ENCODE measurements at regions not wholly inside any gene's neighbourhood (a gene's known extent, or its start where the extent isn't known, plus 50 kb on each side); places are given as distances from the start of the nearest gene placed in this dataset.

DNA sequence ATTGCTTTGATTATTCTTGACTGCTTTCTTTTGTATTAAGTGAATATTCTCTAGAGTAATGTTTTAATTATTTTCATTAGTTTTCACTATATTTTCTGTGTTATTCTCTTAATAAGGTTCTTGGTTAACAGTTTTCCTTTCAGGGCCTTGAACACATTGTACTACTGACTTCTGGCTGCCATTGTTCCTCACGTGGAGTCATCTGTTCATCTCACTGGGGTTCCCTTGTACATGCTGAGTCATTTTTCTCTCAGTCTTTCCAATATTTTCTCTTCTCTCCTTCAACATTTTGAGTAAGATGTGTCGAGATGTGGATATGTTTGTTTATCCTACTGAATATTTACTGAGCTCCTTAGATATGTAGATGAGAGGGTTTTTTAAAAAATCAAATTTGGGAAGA, 400.7 kb downstream of the TCERG1L start:
- Histone ChIP-seq H3K18ac (ENCODE audit: insufficient read length, low read depth, low read length) (no peak overlapping the region), H3K9ac (ENCODE audit: extremely low read depth, insufficient read length, low read length) (no peak overlapping the region), H3K14ac (ENCODE audit: insufficient read depth, low read length) (no peak overlapping the region), H4K8ac (replicated peaks; ENCODE audit: insufficient read length, low read depth, low read length) (no peak overlapping the region), H3T11ph (ENCODE audit: low read length) (no peak overlapping the region), H3K56ac (ENCODE audit: insufficient read length, low read depth, low read length) (no peak overlapping the region), H3K23me2 (ENCODE audit: insufficient read length, low read depth, low read length, poor library complexity, severe bottlenecking) (no peaks in the 10 kb centered on the region), H2AFZ (ENCODE audit: low read length) (no peak overlapping the region), H3K4me1 (ENCODE audit: insufficient read depth, low read length) (no peaks in the 10 kb centered on the region), H2BK120ac (ENCODE audit: low read depth, low read length, poor library complexity, severe bottlenecking) (no peak overlapping the region), H4K91ac (ENCODE audit: insufficient read length, low read depth, low read length) (no peak overlapping the region), H2BK12ac (ENCODE audit: insufficient read length, low read depth, low read length) (no peak overlapping the region), H3K27me3 (ENCODE audit: insufficient read depth, low read length) (no peaks in the 10 kb centered on the region), H4K5ac (ENCODE audit: insufficient read length, low read depth, low read length) (no peak overlapping the region), H3K27ac (ENCODE audit: insufficient read length, low read depth, low read length) (no peak overlapping the region), H2BK5ac (ENCODE audit: insufficient read length, low read length) (no peak overlapping the region), H3K4ac (ENCODE audit: low read depth, low read length) (no peak overlapping the region), H3K9me3 (ENCODE audit: control insufficient read depth, low read depth, low read length) (no peaks in the 10 kb centered on the region), H3K79me1 (ENCODE audit: insufficient read depth, low read depth, low read length, poor library complexity, severe bottlenecking) (no peaks in the 10 kb centered on the region), H2AK5ac (ENCODE audit: insufficient read length, low read length) (no peak overlapping the region), H3K23ac (ENCODE audit: insufficient read length, low read depth, low read length) (no peak overlapping the region), H3K4me2 (ENCODE audit: insufficient read depth, insufficient read length, low read length) (no peak overlapping the region), H4K20me1 (ENCODE audit: control insufficient read depth, insufficient read depth, insufficient read length) (no peaks in the 10 kb centered on the region), H2BK15ac (ENCODE audit: low read depth, low read length) (no peak overlapping the region), H3K79me2 (ENCODE audit: insufficient read depth, low read length) (no peaks in the 10 kb centered on the region), H2BK20ac (ENCODE audit: low read depth, low read length, poor library complexity, severe bottlenecking) (no peak overlapping the region)
- WGBS (ENCODE audit: extremely low coverage, insufficient read length, low lambda C conversion rate): no CpG with 5 or more reads among the region's 2 CpGs
- peaks cover 17 to 21% of the 10 kb centered on the region in 2 experiments for H3K9me3 Mint-ChIP-seq
- no peak overlapping the region for H3K4me3 Mint-ChIP-seq
- H3K27me3 Mint-ChIP-seq (ENCODE audit: low read depth): peaks cover 8% of the 10 kb centered on the region; the same call in 1 of the 2 replicates
- H3K36me3 Mint-ChIP-seq (ENCODE audit: insufficient read depth in 1 of 3, low read depth in 3 of 3): peaks cover 3 to 11% (median 5%) of the 10 kb centered on the region in 3 experiments
- no peaks in the 10 kb centered on the region for H3K4me1 Mint-ChIP-seq
- H3K27ac Mint-ChIP-seq: no peak overlapping the region
- TF ChIP-seq, protein P1, sequence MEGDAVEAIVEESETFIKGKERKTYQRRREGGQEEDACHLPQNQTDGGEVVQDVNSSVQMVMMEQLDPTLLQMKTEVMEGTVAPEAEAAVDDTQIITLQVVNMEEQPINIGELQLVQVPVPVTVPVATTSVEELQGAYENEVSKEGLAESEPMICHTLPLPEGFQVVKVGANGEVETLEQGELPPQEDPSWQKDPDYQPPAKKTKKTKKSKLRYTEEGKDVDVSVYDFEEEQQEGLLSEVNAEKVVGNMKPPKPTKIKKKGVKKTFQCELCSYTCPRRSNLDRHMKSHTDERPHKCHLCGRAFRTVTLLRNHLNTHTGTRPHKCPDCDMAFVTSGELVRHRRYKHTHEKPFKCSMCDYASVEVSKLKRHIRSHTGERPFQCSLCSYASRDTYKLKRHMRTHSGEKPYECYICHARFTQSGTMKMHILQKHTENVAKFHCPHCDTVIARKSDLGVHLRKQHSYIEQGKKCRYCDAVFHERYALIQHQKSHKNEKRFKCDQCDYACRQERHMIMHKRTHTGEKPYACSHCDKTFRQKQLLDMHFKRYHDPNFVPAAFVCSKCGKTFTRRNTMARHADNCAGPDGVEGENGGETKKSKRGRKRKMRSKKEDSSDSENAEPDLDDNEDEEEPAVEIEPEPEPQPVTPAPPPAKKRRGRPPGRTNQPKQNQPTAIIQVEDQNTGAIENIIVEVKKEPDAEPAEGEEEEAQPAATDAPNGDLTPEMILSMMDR (conservative IDR thresholded peaks at IDR 0.05): no peak
- no peak for DNase-seq

All from H9 (cell line).